SH-SY5Y (cell line): ENCODE measurements at regions not wholly inside any gene's neighbourhood (a gene's known extent, or its start where the extent isn't known, plus 50 kb on each side); places are given as distances from the start of the nearest gene placed in this dataset.

Experiments used
- GATA2 ChIP-seq: IDR thresholded peaks from 2 replicates; pipeline ENCODE4 v1.6.1; 2011; ENCODE audit warnings: mild to moderate bottlenecking, low read depth, low read length
- GATA3 ChIP-seq: IDR thresholded peaks from 2 replicates; pipeline ENCODE4 v1.6.1; 2011; ENCODE audit warnings: low read depth, mild to moderate bottlenecking, low read length, moderate library complexity

DNA sequence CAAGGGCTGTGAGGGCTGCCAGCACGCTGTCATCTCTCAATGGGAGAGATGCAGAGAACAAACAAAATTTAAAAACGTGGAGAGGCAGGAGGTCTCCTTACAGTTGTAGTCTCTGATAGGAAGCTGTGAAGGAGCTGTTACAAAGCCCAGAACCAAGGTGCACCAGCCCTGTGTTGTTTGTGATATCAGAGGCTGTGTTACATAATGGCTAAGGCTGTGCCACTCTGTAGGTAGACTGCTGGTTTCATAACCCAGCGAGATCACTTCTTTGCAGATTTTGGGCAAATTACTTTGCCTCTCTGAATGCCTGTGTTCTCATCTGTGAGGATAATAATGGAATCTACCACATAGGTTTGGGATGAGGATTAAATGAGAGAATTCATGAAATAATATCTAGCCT lies 1480.7 kb upstream of the WWC1 start:
- no peak for TF ChIP-seq GATA2
- TF ChIP-seq GATA3: no peak
